ENCODE measurements at regions not wholly inside any gene's neighbourhood (a gene's known extent, or its start where the extent isn't known, plus 50 kb on each side); places are given as distances from the start of the nearest gene placed in this dataset.

GRCh38 chr2:36044411-36044810, 311.2 kb upstream of the CRIM1 start:
- TF ChIP-seq ZBTB48 (tag by site-specific recombination; IDR thresholded peaks at IDR 0.05) (no peak), ZSCAN23 (tag by site-specific recombination; IDR thresholded peaks at IDR 0.05) (no peak), ZNF37A (tag by site-specific recombination; IDR thresholded peaks at IDR 0.05) (no peak), ZNF544 (tag by site-specific recombination; IDR thresholded peaks at IDR 0.05) (no peak), ZBTB8A (tag by site-specific recombination; IDR thresholded peaks at IDR 0.05) (no peak)
- TF ChIP-seq, protein P1, sequence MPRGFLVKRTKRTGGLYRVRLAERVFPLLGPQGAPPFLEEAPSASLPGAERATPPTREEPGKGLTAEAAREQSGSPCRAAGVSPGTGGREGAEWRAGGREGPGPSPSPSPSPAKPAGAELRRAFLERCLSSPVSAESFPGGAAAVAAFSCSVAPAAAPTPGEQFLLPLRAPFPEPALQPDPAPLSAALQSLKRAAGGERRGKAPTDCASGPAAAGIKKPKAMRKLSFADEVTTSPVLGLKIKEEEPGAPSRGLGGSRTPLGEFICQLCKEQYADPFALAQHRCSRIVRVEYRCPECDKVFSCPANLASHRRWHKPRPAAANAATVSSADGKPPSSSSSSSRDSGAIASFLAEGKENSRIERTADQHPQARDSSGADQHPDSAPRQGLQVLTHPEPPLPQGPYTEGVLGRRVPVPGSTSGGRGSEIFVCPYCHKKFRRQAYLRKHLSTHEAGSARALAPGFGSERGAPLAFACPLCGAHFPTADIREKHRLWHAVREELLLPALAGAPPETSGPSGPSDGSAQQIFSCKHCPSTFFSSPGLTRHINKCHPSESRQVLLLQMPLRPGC (tag by site-specific recombination; IDR thresholded peaks at IDR 0.05) = no peak
- TF ChIP-seq, protein P2, sequence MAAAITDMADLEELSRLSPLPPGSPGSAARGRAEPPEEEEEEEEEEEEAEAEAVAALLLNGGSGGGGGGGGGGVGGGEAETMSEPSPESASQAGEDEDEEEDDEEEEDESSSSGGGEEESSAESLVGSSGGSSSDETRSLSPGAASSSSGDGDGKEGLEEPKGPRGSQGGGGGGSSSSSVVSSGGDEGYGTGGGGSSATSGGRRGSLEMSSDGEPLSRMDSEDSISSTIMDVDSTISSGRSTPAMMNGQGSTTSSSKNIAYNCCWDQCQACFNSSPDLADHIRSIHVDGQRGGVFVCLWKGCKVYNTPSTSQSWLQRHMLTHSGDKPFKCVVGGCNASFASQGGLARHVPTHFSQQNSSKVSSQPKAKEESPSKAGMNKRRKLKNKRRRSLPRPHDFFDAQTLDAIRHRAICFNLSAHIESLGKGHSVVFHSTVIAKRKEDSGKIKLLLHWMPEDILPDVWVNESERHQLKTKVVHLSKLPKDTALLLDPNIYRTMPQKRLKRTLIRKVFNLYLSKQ (tag by site-specific recombination; IDR thresholded peaks at IDR 0.05; ENCODE audit: borderline replicate concordance) = no peak
- ChIA-PET POLR2A (no interaction called here), CTCF (no interaction called here)
- H3K27ac ChIP-seq (ENCODE audit: extremely low read depth, low read depth, low read length) = no peak overlapping the region
- H3K9me3 ChIP-seq (ENCODE audit: control insufficient read depth, insufficient read depth, low read depth, low read length) = no peaks in the 10 kb centered on the region
- no peak overlapping the region for H3K4me3 ChIP-seq (ENCODE audit: low read depth, low read length)
- no peaks in the 10 kb centered on the region for H3K36me3 ChIP-seq (ENCODE audit: control insufficient read depth in 2 of 2, insufficient read depth in 1 of 2, low read length in 2 of 2)
- H3K4me1 ChIP-seq (ENCODE audit: control insufficient read depth, insufficient read depth, low read length) = no peaks in the 10 kb centered on the region

- H3K4me3 ChIP-seq (ENCODE audit: low read depth, low read length) = no peak overlapping the region
- POLR2A ChIA-PET = no interaction called here
- H3K9me3 ChIP-seq (ENCODE audit: control insufficient read depth, insufficient read depth, low read depth, low read length) = no peaks in the 10 kb centered on the region
- no peak overlapping the region for H3K27ac ChIP-seq (ENCODE audit: extremely low read depth, low read depth, low read length)
- H3K36me3 ChIP-seq (ENCODE audit: control insufficient read depth in 2 of 2, insufficient read depth in 1 of 2, low read length in 2 of 2) = no peaks in the 10 kb centered on the region
- TF ChIP-seq ZNF488 (tag by site-specific recombination; IDR thresholded peaks at IDR 0.05) (no peak), SETDB1 (IDR thresholded peaks at IDR 0.05; ENCODE audit: insufficient read length, low read length) (no peak), ZNF174 (tag by site-specific recombination; IDR thresholded peaks at IDR 0.05) (no peak), PRDM10 (tag by site-specific recombination; IDR thresholded peaks at IDR 0.05) (no peak), SALL2 (tag by site-specific recombination; IDR thresholded peaks at IDR 0.05; ENCODE audit: borderline replicate concordance) (no peak), GFI1B (tag by site-specific recombination; IDR thresholded peaks at IDR 0.05) (no peak), HOXA7 (CRISPR knock-in tag; IDR thresholded peaks at IDR 0.05; ENCODE audit: borderline replicate concordance) (no peak)
- TF ChIP-seq, protein P3, sequence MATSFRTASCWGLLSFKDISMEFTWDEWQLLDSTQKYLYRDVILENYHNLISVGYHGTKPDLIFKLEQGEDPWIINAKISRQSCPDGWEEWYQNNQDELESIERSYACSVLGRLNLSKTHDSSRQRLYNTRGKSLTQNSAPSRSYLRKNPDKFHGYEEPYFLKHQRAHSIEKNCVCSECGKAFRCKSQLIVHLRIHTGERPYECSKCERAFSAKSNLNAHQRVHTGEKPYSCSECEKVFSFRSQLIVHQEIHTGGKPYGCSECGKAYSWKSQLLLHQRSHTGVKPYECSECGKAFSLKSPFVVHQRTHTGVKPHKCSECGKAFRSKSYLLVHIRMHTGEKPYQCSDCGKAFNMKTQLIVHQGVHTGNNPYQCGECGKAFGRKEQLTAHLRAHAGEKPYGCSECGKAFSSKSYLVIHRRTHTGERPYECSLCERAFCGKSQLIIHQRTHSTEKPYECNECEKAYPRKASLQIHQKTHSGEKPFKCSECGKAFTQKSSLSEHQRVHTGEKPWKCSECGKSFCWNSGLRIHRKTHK (tag by site-specific recombination; IDR thresholded peaks at IDR 0.05) = no peak
- TF ChIP-seq, protein P4, sequence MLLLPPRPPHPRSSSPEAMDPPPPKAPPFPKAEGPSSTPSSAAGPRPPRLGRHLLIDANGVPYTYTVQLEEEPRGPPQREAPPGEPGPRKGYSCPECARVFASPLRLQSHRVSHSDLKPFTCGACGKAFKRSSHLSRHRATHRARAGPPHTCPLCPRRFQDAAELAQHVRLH (tag by site-specific recombination; IDR thresholded peaks at IDR 0.05) = no peak
- TF ChIP-seq, protein P5, sequence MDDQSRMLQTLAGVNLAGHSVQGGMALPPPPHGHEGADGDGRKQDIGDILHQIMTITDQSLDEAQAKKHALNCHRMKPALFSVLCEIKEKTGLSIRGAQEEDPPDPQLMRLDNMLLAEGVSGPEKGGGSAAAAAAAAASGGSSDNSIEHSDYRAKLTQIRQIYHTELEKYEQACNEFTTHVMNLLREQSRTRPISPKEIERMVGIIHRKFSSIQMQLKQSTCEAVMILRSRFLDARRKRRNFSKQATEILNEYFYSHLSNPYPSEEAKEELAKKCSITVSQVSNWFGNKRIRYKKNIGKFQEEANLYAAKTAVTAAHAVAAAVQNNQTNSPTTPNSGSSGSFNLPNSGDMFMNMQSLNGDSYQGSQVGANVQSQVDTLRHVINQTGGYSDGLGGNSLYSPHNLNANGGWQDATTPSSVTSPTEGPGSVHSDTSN (CRISPR knock-in tag; IDR thresholded peaks at IDR 0.05) = no peak
- H3K4me1 ChIP-seq (ENCODE audit: control insufficient read depth, insufficient read depth, low read length) = no peaks in the 10 kb centered on the region
- CTCF ChIA-PET = interaction anchor here (0.7 kb wide), 1 partner anchor 66 kb away, joined by 3 read pairs; no protein-coding TSS in a partner anchor
Observed at GRCh38 chr2:36035137-36035536, 320.4 kb upstream of the CRIM1 start.

Measured in HEK293 (cell line).